ENCODE measurements at regions not wholly inside any gene's neighbourhood (a gene's known extent, or its start where the extent isn't known, plus 50 kb on each side); places are given as distances from the start of the nearest gene placed in this dataset.
"Not testable (repeated sequence)": the region's sequence is repeated elsewhere in the genome, so short reads cannot be mapped to it uniquely, and the experiment has no call there.

- Histone ChIP-seq H3K4me3 (no peak overlapping the region), H3K36me3 (replicated peaks in 1 of 2) (no peaks in the 10 kb centered on the region), H3K27me3 (no peaks in the 10 kb centered on the region), H3K27ac (no peak overlapping the region), H3K9me3 (replicated peaks in 1 of 3) (no peaks in the 10 kb centered on the region), H3K4me1 (replicated peaks in 1 of 2) (no peaks in the 10 kb centered on the region)
- WGBS, 4 donors: 83 to 86% (median 84%) methylated on average over 10 to 13 of the region's 13 CpGs
- intact Hi-C loops (cut with DNase I): no loop called here
- no peak for TF ChIP-seq POLR2A (IDR thresholded peaks at IDR 0.05)
- TF ChIP-seq, protein P1, sequence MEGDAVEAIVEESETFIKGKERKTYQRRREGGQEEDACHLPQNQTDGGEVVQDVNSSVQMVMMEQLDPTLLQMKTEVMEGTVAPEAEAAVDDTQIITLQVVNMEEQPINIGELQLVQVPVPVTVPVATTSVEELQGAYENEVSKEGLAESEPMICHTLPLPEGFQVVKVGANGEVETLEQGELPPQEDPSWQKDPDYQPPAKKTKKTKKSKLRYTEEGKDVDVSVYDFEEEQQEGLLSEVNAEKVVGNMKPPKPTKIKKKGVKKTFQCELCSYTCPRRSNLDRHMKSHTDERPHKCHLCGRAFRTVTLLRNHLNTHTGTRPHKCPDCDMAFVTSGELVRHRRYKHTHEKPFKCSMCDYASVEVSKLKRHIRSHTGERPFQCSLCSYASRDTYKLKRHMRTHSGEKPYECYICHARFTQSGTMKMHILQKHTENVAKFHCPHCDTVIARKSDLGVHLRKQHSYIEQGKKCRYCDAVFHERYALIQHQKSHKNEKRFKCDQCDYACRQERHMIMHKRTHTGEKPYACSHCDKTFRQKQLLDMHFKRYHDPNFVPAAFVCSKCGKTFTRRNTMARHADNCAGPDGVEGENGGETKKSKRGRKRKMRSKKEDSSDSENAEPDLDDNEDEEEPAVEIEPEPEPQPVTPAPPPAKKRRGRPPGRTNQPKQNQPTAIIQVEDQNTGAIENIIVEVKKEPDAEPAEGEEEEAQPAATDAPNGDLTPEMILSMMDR (IDR thresholded peaks at IDR 0.05): no peak
- DNase-seq: no peak
These were observed 193.7 kb downstream of the MSX2 start for GRCh38 chr5:174917976-174918554.

DNA sequence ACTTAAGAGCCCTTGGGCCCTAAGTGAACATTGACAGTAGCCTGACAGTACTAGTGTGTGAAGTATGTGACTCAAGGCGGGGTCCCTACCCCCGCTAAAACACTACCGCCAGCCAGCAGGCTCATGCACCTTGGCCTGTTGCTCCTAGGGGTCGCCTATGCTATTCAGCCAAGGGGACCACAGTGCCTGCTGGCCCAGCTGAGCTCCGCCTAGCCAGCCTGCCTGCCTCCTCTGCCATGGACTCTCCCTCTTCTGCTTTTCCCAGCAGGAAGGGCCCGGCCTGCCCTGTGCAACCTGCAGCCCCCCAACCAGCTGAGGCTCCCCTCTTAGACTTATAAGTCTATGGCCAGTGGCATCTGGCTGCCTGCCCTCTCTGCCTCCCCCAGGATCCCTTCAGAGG, 193.1 kb downstream of the MSX2 start:
- H3K27ac ChIP-seq; H3K9me3 ChIP-seq (replicated peaks in 1 of 3); H3K4me1 ChIP-seq (replicated peaks in 1 of 2); H3K4me3 ChIP-seq; H3K27me3 ChIP-seq; DNase-seq; intact Hi-C loops (cut with DNase I); H3K36me3 ChIP-seq (replicated peaks in 1 of 2): not testable (repeated sequence)
- 90 to 93% (median 91%) methylated on average over 1 to 6 of the region's 6 CpGs; no CpG with 5 or more reads in 1 of the 4 donors for WGBS, 4 donors

DNA sequence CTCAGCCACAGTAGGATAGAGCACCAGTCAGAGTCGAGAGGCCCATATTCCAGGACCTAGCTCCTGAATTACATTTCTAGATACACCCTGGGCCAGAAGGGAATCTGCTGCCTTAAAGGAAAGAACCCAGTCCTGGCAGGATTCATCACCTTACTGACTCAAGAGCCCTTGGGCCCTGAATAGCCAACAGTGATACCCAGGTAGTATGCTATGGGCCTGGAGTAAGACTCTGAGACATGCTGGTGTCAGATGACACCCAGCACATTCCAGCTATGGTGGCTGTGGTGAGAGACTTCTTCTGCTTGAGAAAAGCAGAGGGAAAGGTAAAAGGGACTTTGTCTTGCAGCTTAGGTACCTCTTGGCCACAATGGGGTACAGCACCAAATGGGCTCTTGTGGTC, 192.5 kb downstream of the MSX2 start:
- intact Hi-C loops (cut with DNase I); DNase-seq; H3K27me3 ChIP-seq; H3K9me3 ChIP-seq (replicated peaks in 1 of 3); H3K36me3 ChIP-seq (replicated peaks in 1 of 2); H3K4me3 ChIP-seq; H3K27ac ChIP-seq; H3K4me1 ChIP-seq (replicated peaks in 1 of 2): not testable (repeated sequence)
- 86 to 100% (median 90%) methylated on average over 1 of the region's 1 CpG for WGBS, 4 donors

DNA sequence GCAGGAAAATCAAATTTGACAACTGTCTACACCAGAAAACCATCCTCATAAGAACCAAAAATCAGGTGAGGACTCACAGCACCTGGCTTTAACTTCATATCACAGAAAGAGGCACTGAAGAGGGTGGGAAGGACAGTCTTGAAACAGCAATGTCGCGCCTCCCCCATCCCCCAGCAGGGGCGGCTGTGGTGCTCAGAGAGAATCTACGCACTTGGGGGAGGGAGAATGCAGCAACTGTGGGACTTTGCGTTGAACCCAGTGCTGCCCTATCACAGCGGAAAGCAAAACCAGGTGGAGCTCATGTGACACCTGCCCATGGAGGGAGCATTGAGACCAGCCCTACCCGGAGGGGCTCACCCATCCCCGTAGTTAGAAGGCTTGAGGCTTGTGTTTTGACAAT, 191.8 kb downstream of the MSX2 start:
- no peak overlapping the region for H3K4me3 ChIP-seq
- intact Hi-C loops (cut with DNase I): no loop called here
- no peaks in the 10 kb centered on the region for H3K36me3 ChIP-seq (replicated peaks in 1 of 2)
- no peaks in the 10 kb centered on the region for H3K27me3 ChIP-seq
- no peak for DNase-seq
- H3K4me1 ChIP-seq (replicated peaks in 1 of 2): no peaks in the 10 kb centered on the region
- WGBS, 4 donors: 87 to 97% (median 90%) methylated on average over 5 to 8 of the region's 8 CpGs
- no peaks in the 10 kb centered on the region for H3K9me3 ChIP-seq (replicated peaks in 1 of 3)
- TF ChIP-seq, protein P1 (IDR thresholded peaks at IDR 0.05): no peak
- no peak for TF ChIP-seq POLR2A (IDR thresholded peaks at IDR 0.05)
- no peak overlapping the region for H3K27ac ChIP-seq

- no peak for TF ChIP-seq POLR2A (IDR thresholded peaks at IDR 0.05)
- TF ChIP-seq, protein P1 (IDR thresholded peaks at IDR 0.05): no peak
- intact Hi-C loops (cut with DNase I): no loop called here
- Histone ChIP-seq H3K27ac (no peak overlapping the region), H3K27me3 (peaks cover 3% of the 10 kb centered on the region), H3K36me3 (replicated peaks in 1 of 2) (no peaks in the 10 kb centered on the region), H3K9me3 (replicated peaks in 1 of 3) (no peaks in the 10 kb centered on the region), H3K4me1 (replicated peaks in 1 of 2) (no peaks in the 10 kb centered on the region), H3K4me3 (no peak overlapping the region)
- WGBS, 4 donors: 82 to 85% (median 85%) methylated on average over 9 of the region's 9 CpGs
- no peak for DNase-seq
These were observed 186.7 kb downstream of the MSX2 start for GRCh38 chr5:174911118-174911517.
